ENCODE measurements at regions not wholly inside any gene's neighbourhood (a gene's known extent, or its start where the extent isn't known, plus 50 kb on each side); places are given as distances from the start of the nearest gene placed in this dataset.

DNA sequence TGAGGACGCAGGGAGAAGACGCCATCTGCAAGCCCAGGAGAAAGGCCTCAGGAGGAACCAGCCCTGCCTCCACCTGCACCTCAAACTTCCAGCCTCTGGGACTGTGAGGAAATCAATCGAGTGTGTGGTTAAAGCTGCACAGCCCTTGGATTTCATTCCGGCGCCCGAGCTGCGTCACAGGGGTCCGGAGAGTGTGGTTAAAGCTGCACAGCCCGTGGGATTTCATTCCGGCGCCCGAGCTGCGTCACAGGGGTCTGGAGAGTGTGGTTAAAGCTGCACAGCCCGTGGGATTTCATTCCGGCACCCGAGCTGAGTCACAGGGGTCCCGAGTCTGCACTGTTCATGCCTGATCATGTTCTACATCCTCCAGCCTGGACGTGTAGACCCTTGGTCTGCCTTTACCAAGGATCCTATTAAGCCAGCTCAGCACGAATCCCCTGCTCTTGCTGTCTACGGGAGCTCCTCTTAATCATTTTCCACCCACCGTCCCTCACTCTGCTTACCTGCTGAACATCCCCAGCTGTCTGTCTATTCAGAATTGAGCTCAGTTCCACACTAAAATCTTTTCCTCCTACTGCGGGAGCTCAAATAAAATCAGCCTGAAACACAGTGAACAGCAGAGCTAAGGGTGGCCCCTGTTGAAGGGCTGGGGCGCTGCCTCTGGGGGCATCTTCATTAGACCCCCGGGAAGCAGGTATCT is 73.0 kb upstream of the OLFM1 start:
- TF ChIP-seq EZH2 (IDR thresholded peaks at IDR 0.05; ENCODE audit: insufficient read depth, low read length) = no peak
- TF ChIP-seq, protein P1, sequence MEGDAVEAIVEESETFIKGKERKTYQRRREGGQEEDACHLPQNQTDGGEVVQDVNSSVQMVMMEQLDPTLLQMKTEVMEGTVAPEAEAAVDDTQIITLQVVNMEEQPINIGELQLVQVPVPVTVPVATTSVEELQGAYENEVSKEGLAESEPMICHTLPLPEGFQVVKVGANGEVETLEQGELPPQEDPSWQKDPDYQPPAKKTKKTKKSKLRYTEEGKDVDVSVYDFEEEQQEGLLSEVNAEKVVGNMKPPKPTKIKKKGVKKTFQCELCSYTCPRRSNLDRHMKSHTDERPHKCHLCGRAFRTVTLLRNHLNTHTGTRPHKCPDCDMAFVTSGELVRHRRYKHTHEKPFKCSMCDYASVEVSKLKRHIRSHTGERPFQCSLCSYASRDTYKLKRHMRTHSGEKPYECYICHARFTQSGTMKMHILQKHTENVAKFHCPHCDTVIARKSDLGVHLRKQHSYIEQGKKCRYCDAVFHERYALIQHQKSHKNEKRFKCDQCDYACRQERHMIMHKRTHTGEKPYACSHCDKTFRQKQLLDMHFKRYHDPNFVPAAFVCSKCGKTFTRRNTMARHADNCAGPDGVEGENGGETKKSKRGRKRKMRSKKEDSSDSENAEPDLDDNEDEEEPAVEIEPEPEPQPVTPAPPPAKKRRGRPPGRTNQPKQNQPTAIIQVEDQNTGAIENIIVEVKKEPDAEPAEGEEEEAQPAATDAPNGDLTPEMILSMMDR (IDR thresholded peaks at IDR 0.05; ENCODE audit: insufficient read depth, low read depth, low read length) = no peak
- Mint-ChIP-seq H3K27ac (ENCODE audit: unreplicated experiment) (no peak overlapping the region), H3K4me3 (ENCODE audit: unreplicated experiment) (no peak overlapping the region), H3K27me3 (ENCODE audit: low read depth, unreplicated experiment) (peaks cover 57% of the 10 kb centered on the region), H3K4me1 (ENCODE audit: low read depth, unreplicated experiment) (no peaks in the 10 kb centered on the region), H3K36me3 (ENCODE audit: low read depth, unreplicated experiment) (no peaks in the 10 kb centered on the region), H3K9me3 (ENCODE audit: unreplicated experiment) (peaks cover 2% of the 10 kb centered on the region)
- Histone ChIP-seq H3K27me3 (ENCODE audit: insufficient read depth, low read length) (no peaks in the 10 kb centered on the region), H3K27ac (ENCODE audit: low read depth, low read length) (no peak overlapping the region), H3K9ac (ENCODE audit: low read length) (no peak overlapping the region), H3K79me2 (ENCODE audit: insufficient read depth, low read length) (no peaks in the 10 kb centered on the region), H2AFZ (ENCODE audit: low read depth, low read length) (no peak overlapping the region), H3K4me3 (ENCODE audit: insufficient read depth, low read depth, low read length) (no peak overlapping the region), H4K20me1 (ENCODE audit: insufficient read depth, low read length) (no peaks in the 10 kb centered on the region), H3K4me2 (ENCODE audit: low read length) (no peak overlapping the region), H3K9me3 (ENCODE audit: insufficient read depth, low read depth, low read length) (no peaks in the 10 kb centered on the region), H3K4me1 (ENCODE audit: insufficient read depth, low read length) (no peaks in the 10 kb centered on the region), H3K36me3 (ENCODE audit: insufficient read depth, low read length) (no peaks in the 10 kb centered on the region)
- FAIRE-seq (no peak), DNase-seq (ENCODE audit: low read depth) (no peak)

DNA sequence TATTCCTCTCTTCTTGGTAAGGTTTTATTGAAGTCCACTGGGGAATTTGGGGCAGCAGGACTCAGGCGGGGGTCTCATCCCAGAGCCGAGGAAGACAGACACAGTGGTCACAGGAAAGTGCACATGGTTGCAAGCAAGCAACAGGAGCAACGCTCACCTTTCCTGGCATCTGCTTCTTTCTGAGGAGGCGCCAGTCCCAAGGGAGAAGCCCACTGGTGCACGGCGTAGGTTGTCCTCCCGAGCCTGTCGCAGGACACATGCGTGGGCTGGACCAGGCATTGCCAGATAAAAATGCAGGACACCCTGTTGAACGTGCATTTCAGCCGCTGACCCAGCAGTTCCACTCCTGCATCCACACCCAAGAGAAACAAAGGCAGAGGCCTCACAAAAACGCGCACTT is 72.4 kb upstream of the OLFM1 start:
- peaks cover 2% of the 10 kb centered on the region for H3K9me3 Mint-ChIP-seq (ENCODE audit: unreplicated experiment)
- no peak for DNase-seq (ENCODE audit: low read depth)
- Histone ChIP-seq H3K4me3 (ENCODE audit: insufficient read depth, low read depth, low read length) (no peak overlapping the region), H3K9me3 (ENCODE audit: insufficient read depth, low read depth, low read length) (no peaks in the 10 kb centered on the region), H2AFZ (ENCODE audit: low read depth, low read length) (no peak overlapping the region), H4K20me1 (ENCODE audit: insufficient read depth, low read length) (no peaks in the 10 kb centered on the region), H3K27ac (ENCODE audit: low read depth, low read length) (no peak overlapping the region), H3K9ac (ENCODE audit: low read length) (no peak overlapping the region), H3K27me3 (ENCODE audit: insufficient read depth, low read length) (no peaks in the 10 kb centered on the region), H3K36me3 (ENCODE audit: insufficient read depth, low read length) (no peaks in the 10 kb centered on the region), H3K79me2 (ENCODE audit: insufficient read depth, low read length) (no peaks in the 10 kb centered on the region), H3K4me2 (ENCODE audit: low read length) (no peak overlapping the region), H3K4me1 (ENCODE audit: insufficient read depth, low read length) (no peaks in the 10 kb centered on the region)
- peaks cover 63% of the 10 kb centered on the region for H3K27me3 Mint-ChIP-seq (ENCODE audit: low read depth, unreplicated experiment)
- no peak for FAIRE-seq
- H3K36me3 Mint-ChIP-seq (ENCODE audit: low read depth, unreplicated experiment) = no peaks in the 10 kb centered on the region
- no peaks in the 10 kb centered on the region for H3K4me1 Mint-ChIP-seq (ENCODE audit: low read depth, unreplicated experiment)
- no peak overlapping the region for H3K27ac Mint-ChIP-seq (ENCODE audit: unreplicated experiment)
- TF ChIP-seq EZH2 (IDR thresholded peaks at IDR 0.05; ENCODE audit: insufficient read depth, low read length) = no peak
- TF ChIP-seq, protein P1 (IDR thresholded peaks at IDR 0.05; ENCODE audit: insufficient read depth, low read depth, low read length) = no peak
- H3K4me3 Mint-ChIP-seq (ENCODE audit: unreplicated experiment) = no peak overlapping the region

DNA sequence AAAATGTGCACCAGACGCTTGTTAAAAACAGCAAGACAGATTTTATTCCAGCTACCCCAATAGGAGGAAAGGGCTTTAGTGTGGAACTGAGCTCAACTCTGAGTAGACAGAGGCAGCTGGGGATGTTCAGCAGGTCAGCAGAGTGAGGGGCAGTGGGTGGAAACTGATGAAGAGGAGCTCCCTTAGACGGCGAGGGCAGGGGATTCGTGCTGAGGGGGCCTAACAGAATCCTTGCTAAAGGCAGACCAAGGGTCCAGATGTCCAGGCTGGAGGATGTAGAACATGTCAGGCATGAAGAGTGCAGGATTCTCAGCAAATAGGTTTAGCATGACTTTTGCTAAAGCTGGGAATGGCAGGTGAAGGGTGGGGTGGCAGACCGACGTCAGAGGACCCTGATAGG is 71.9 kb upstream of the OLFM1 start:
- no peak overlapping the region for H3K27ac Mint-ChIP-seq (ENCODE audit: unreplicated experiment)
- no peaks in the 10 kb centered on the region for H3K79me2 ChIP-seq (ENCODE audit: insufficient read depth, low read length)
- FAIRE-seq = no peak
- no peaks in the 10 kb centered on the region for H3K27me3 ChIP-seq (ENCODE audit: insufficient read depth, low read length)
- H3K9ac ChIP-seq (ENCODE audit: low read length) = no peak overlapping the region
- no peak overlapping the region for H3K4me3 ChIP-seq (ENCODE audit: insufficient read depth, low read depth, low read length)
- TF ChIP-seq, protein P1 (IDR thresholded peaks at IDR 0.05; ENCODE audit: insufficient read depth, low read depth, low read length) = no peak
- no peak for TF ChIP-seq EZH2 (IDR thresholded peaks at IDR 0.05; ENCODE audit: insufficient read depth, low read length)
- no peak overlapping the region for H2AFZ ChIP-seq (ENCODE audit: low read depth, low read length)
- no peak overlapping the region for H3K4me3 Mint-ChIP-seq (ENCODE audit: unreplicated experiment)
- no peaks in the 10 kb centered on the region for H3K36me3 Mint-ChIP-seq (ENCODE audit: low read depth, unreplicated experiment)
- no peaks in the 10 kb centered on the region for H3K36me3 ChIP-seq (ENCODE audit: insufficient read depth, low read length)
- no peak for DNase-seq (ENCODE audit: low read depth)
- H3K27ac ChIP-seq (ENCODE audit: low read depth, low read length) = no peak overlapping the region
- H3K4me1 ChIP-seq (ENCODE audit: insufficient read depth, low read length) = no peaks in the 10 kb centered on the region
- H4K20me1 ChIP-seq (ENCODE audit: insufficient read depth, low read length) = no peaks in the 10 kb centered on the region
- H3K4me2 ChIP-seq (ENCODE audit: low read length) = no peak overlapping the region
- no peaks in the 10 kb centered on the region for H3K9me3 ChIP-seq (ENCODE audit: insufficient read depth, low read depth, low read length)
- no peaks in the 10 kb centered on the region for H3K4me1 Mint-ChIP-seq (ENCODE audit: low read depth, unreplicated experiment)
- peaks cover 65% of the 10 kb centered on the region for H3K27me3 Mint-ChIP-seq (ENCODE audit: low read depth, unreplicated experiment)
- peaks cover 2% of the 10 kb centered on the region for H3K9me3 Mint-ChIP-seq (ENCODE audit: unreplicated experiment)
